ENCODE measurements at regions not wholly inside any gene's neighbourhood (a gene's known extent, or its start where the extent isn't known, plus 50 kb on each side); places are given as distances from the start of the nearest gene placed in this dataset.

DNA sequence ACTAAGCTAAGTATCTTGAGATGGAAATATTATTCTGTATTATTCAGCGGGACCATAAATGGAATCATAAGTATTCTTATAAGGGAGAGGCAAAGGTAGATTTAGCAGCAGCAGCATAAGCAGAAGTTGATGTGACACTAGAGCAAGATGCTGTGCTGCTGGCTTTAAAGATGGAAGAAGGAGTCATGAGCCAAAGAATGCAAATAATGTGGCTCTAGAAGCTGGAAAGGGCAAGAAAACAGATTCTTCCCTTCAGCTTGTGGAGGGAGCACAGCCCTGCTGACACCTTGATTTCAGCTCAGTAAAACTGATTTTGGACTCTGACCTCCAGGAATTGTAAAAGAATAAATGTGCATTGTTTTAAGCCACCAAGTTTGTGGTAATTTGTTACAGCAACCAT lies 144.2 kb upstream of the ANKRD28 start:
- Histone ChIP-seq H3K9me3 (no peaks in the 10 kb centered on the region), H3K4me1 (no peaks in the 10 kb centered on the region), H3K36me3 (no peaks in the 10 kb centered on the region), H3K27ac (no peak overlapping the region), H3K4me3 (no peak overlapping the region), H3K27me3 (ENCODE audit: low read depth) (no peaks in the 10 kb centered on the region)
- no peak for TF ChIP-seq CTCF (IDR thresholded peaks at IDR 0.05)
- ATAC-seq: no peak
- intact Hi-C loops (cut with DNase I): no loop called here
- no peak for DNase-seq

DNA sequence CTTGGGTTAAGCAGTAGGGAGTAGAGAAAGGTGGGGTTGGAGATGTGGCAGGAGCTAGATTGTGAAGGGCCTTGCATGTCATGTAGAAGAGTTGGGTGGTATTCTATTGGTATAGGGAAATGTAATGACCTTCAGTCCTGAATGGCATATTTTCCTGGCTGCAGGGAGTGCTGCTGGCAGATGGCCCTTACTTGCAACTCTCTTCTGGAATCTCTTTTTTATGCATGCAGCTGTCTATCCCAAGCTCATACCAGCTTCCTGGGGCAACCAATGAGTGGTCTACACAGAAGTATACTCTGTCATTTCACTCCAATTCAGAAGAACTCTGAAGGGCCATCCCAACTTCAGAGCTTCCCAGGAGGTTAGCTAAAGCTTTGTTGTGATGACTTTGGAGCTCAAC lies 144.7 kb upstream of the ANKRD28 start:
- H3K9me3 ChIP-seq: no peaks in the 10 kb centered on the region
- DNase-seq (no peak), ATAC-seq (no peak)
- H3K4me3 ChIP-seq: no peak overlapping the region
- no peaks in the 10 kb centered on the region for H3K36me3 ChIP-seq
- no peaks in the 10 kb centered on the region for H3K4me1 ChIP-seq
- TF ChIP-seq CTCF (IDR thresholded peaks at IDR 0.05): no peak
- no peaks in the 10 kb centered on the region for H3K27me3 ChIP-seq (ENCODE audit: low read depth)
- intact Hi-C loops (cut with DNase I): no loop called here
- no peak overlapping the region for H3K27ac ChIP-seq

DNA sequence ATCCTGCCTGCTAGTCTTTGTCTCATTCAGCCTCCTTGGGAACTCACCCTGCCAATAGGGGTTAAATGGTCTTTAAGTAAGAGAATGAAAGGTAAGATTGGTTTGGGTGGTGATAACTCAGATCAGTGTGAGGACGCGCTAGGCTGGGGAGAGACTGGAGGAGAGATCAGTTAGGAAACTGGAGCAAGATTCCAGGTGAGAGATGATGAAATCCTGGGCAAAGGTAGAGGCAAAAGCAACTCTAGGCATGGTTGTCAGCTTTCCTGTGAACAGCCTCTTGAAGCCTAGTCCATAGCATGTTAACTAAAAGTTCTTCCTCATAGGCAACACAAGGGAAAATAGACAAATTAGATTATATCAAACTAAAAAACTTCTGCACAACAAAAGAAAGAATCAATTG lies 145.2 kb upstream of the ANKRD28 start:
- TF ChIP-seq CTCF (IDR thresholded peaks at IDR 0.05): no peak
- DNase-seq (no peak), ATAC-seq (no peak)
- no peaks in the 10 kb centered on the region for H3K36me3 ChIP-seq
- no peaks in the 10 kb centered on the region for H3K27me3 ChIP-seq (ENCODE audit: low read depth)
- H3K4me1 ChIP-seq: no peaks in the 10 kb centered on the region
- no peak overlapping the region for H3K27ac ChIP-seq
- intact Hi-C loops (cut with DNase I): no loop called here
- H3K4me3 ChIP-seq: no peak overlapping the region
- H3K9me3 ChIP-seq: no peaks in the 10 kb centered on the region

GRCh38 chr3:15948388-15948787 lies 150.6 kb upstream of the ANKRD28 start:
- ATAC-seq: no peak
- H3K27ac ChIP-seq: no peak overlapping the region
- no peak for TF ChIP-seq CTCF (IDR thresholded peaks at IDR 0.05)
- DNase-seq: no peak
- no peak overlapping the region for H3K4me3 ChIP-seq
- intact Hi-C loops (cut with DNase I): no loop called here
- H3K36me3 ChIP-seq: no peaks in the 10 kb centered on the region
- no peaks in the 10 kb centered on the region for H3K4me1 ChIP-seq
- no peaks in the 10 kb centered on the region for H3K27me3 ChIP-seq (ENCODE audit: low read depth)
- no peaks in the 10 kb centered on the region for H3K9me3 ChIP-seq

DNA sequence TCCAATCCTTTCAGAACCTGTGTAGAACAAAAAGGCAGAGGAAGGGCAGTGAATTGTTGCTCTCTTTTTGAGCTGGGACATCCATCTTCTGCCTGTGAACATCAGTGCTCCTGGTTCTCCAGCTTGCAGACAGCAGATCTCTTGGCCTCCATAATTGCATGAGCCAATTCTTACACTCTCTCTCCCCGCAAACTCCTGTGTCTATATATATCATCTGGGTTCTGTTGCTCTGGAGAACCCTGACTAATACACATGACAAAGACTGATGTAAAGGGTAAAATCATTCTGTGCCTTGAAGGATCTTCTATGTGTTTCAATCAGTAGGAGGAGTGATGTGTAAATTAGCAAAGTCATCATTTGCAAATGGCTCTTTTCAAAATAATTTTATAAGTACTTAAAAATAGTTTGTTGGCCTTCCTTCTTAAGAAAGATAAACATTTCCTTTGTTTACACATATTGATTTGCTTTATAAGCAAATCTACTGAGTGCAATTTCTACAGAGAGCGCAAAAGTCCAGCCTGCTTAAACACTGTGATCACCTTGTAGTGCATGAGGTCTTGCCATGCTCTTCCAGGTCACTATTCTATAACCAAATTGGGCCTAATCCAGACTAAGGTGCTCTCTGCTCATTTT lies 154.9 kb upstream of the ANKRD28 start:
- H3K27ac ChIP-seq: no peak overlapping the region
- H3K9me3 ChIP-seq: no peaks in the 10 kb centered on the region
- H3K27me3 ChIP-seq (ENCODE audit: low read depth): no peaks in the 10 kb centered on the region
- no peaks in the 10 kb centered on the region for H3K36me3 ChIP-seq
- no peaks in the 10 kb centered on the region for H3K4me1 ChIP-seq
- no peak for ATAC-seq
- intact Hi-C loops (cut with DNase I): no loop called here
- no peak for TF ChIP-seq CTCF (IDR thresholded peaks at IDR 0.05)
- H3K4me3 ChIP-seq: no peak overlapping the region
- DNase-seq: no peak

DNA sequence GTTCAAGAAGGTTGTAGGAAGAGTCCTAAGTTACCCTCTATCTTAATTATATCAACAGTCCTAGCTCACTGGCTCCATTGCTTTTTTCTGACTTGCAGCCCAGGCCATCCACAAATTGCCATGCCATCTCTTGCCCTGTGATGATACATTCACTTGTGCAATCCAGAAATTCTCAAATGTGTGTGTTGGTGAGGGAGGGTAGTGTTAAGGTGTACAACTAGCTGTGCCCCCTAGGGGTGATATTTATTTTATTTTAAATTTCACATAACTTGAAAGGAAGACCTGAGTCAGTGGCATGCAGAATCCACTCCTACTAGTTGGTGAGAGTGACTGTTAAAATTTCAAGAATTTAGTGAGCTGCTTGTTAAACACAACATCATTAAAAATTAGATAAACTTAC lies 156.1 kb upstream of the ANKRD28 start:
- Histone ChIP-seq H3K9me3 (no peaks in the 10 kb centered on the region), H3K4me3 (no peak overlapping the region), H3K27me3 (ENCODE audit: low read depth) (no peaks in the 10 kb centered on the region), H3K27ac (no peak overlapping the region), H3K4me1 (no peaks in the 10 kb centered on the region), H3K36me3 (no peaks in the 10 kb centered on the region)
- ATAC-seq: no peak
- TF ChIP-seq CTCF (IDR thresholded peaks at IDR 0.05): no peak
- intact Hi-C loops (cut with DNase I): no loop called here
- no peak for DNase-seq

Data from lower lobe of right lung (tissue), 2 donors.